ENCODE measurements at regions not wholly inside any gene's neighbourhood (a gene's known extent, or its start where the extent isn't known, plus 50 kb on each side); places are given as distances from the start of the nearest gene placed in this dataset.

- TF ChIP-seq CTCF (conservative IDR thresholded peaks at IDR 0.05): no peak
- Mint-ChIP-seq H3K36me3 (peaks cover 7% of the 10 kb centered on the region), H3K4me3 (peak overlapping the region; percentile 84), H3K27ac (peak overlapping the region; percentile 73), H3K9me3 (peaks cover 25% of the 10 kb centered on the region), H3K27me3 (peaks cover 4% of the 10 kb centered on the region), H3K4me1 (ENCODE audit: unreplicated experiment) (peaks cover 27% of the 10 kb centered on the region)
- no peak for DNase-seq (ENCODE audit: extremely low spot score, unreplicated experiment)
Observed at GRCh38 chr3:194069421-194070219, 66.3 kb upstream of the HES1 start.

GRCh38 chr3:194070220-194070633 is 65.7 kb upstream of the HES1 start:
- H3K4me1 Mint-ChIP-seq (ENCODE audit: unreplicated experiment): peaks cover 24% of the 10 kb centered on the region

GRCh38 chr3:194070634-194071409 is 65.1 kb upstream of the HES1 start:
- Mint-ChIP-seq H3K27ac (no peak overlapping the region), H3K9me3 (peaks cover 23% of the 10 kb centered on the region), H3K4me1 (ENCODE audit: unreplicated experiment) (peaks cover 22% of the 10 kb centered on the region), H3K36me3 (peaks cover 7% of the 10 kb centered on the region), H3K4me3 (peak overlapping the region; percentile 84), H3K27me3 (peaks cover 2% of the 10 kb centered on the region)
- peak; percentile 84 for DNase-seq (ENCODE audit: extremely low spot score, unreplicated experiment)
- no peak for TF ChIP-seq CTCF (conservative IDR thresholded peaks at IDR 0.05)

More at GRCh38 chr3:194070220-194070633, 65.7 kb upstream of the HES1 start:
- Mint-ChIP-seq H3K27me3 (peaks cover 4% of the 10 kb centered on the region), H3K27ac (peak overlapping the region; percentile 73), H3K4me3 (peak overlapping the region; percentile 84), H3K9me3 (peaks cover 25% of the 10 kb centered on the region), H3K36me3 (peaks cover 7% of the 10 kb centered on the region)
- no peak for DNase-seq (ENCODE audit: extremely low spot score, unreplicated experiment)
- no peak for TF ChIP-seq CTCF (conservative IDR thresholded peaks at IDR 0.05)

DNA sequence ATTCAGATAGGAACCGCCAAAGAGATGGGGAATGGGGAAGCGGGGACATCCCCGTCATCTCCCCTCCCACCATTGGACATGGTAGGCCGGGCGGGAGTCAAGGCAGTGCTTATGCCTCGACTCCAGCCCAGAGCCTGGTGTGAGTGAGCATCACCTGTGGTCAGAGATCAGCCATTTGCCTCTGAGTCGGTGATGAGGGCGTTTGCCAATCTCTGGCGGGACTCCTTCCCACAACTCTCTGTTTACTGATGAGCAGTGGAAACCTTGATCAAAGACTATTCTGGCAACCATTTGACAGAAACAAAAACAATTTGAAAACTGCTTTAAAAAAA is 63.9 kb upstream of the HES1 start:
- DNase-seq (ENCODE audit: extremely low spot score, unreplicated experiment): no peak
- Mint-ChIP-seq H3K4me1 (ENCODE audit: unreplicated experiment) (peaks cover 22% of the 10 kb centered on the region), H3K4me3 (peak overlapping the region; percentile 75), H3K27me3 (no peaks in the 10 kb centered on the region), H3K27ac (no peak overlapping the region), H3K36me3 (peaks cover 4% of the 10 kb centered on the region), H3K9me3 (peaks cover 19% of the 10 kb centered on the region)
- no peak for TF ChIP-seq CTCF (conservative IDR thresholded peaks at IDR 0.05)

DNA sequence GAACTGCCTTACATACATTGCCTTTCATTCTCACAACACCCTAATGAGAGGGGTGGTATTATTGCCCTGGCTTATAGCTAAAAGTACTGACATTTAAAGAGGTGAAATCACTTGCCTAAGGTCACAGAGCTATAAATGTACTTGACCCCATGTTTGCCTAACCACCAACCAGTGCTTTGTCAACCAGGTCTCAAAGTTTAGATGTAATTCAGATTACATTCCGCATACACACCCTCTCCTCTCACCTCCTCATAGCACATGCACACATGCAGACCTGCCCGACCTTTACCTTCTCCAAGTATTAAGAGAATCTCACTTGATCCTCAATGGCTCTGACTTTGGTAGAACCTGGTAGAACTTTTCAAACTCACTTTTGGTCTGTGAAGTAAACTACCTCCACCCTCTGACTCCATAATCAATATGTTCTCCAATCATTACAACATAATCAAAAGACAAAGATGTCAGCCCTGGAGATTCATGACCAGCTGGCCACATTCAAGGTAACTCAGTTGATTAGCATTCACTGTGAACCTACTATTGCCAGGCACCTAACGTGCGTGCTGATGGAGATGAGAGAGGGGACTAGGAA is 63.2 kb upstream of the HES1 start:
- Mint-ChIP-seq H3K4me1 (ENCODE audit: unreplicated experiment) (peaks cover 30% of the 10 kb centered on the region), H3K27ac (peak overlapping the region; percentile 68), H3K4me3 (peak overlapping the region; percentile 75), H3K9me3 (peaks cover 11% of the 10 kb centered on the region), H3K27me3 (peaks cover 1% of the 10 kb centered on the region), H3K36me3 (no peaks in the 10 kb centered on the region)
- DNase-seq (ENCODE audit: extremely low spot score, unreplicated experiment): no peak
- no peak for TF ChIP-seq CTCF (conservative IDR thresholded peaks at IDR 0.05)
